ENCODE measurements at regions not wholly inside any gene's neighbourhood (a gene's known extent, or its start where the extent isn't known, plus 50 kb on each side); places are given as distances from the start of the nearest gene placed in this dataset.

GRCh38 chr2:77578354-77578753, 56.2 kb upstream of the LRRTM4 start:
- Histone ChIP-seq H3K36me3 (ENCODE audit: control insufficient read depth, insufficient read depth, low read length) (no peaks in the 10 kb centered on the region), H3K9me3 (ENCODE audit: control insufficient read depth, low read length) (peaks cover 3% of the 10 kb centered on the region), H3K27ac (ENCODE audit: low read depth, low read length) (no peak overlapping the region), H3K4me1 (ENCODE audit: control insufficient read depth, insufficient read depth, low read length) (no peaks in the 10 kb centered on the region), H3K9ac (ENCODE audit: extremely low read depth, low read length, poor library complexity, severe bottlenecking) (no peak overlapping the region), H3K27me3 (ENCODE audit: control insufficient read depth, insufficient read depth, low read length, poor library complexity, severe bottlenecking) (no peaks in the 10 kb centered on the region), H3K4me3 (ENCODE audit: low read length) (no peak overlapping the region)
- Mint-ChIP-seq H3K27ac (no peak overlapping the region), H3K4me1 (peaks cover 2% of the 10 kb centered on the region), H3K9me3 (peaks cover 3% of the 10 kb centered on the region), H3K36me3 (ENCODE audit: low read depth) (peaks cover 2% of the 10 kb centered on the region), H3K4me3 (no peak overlapping the region), H3K27me3 (ENCODE audit: insufficient read depth) (no peaks in the 10 kb centered on the region)
- no peak for DNase-seq
- TF ChIP-seq CTCF (conservative IDR thresholded peaks at IDR 0.05), result no peak

GRCh38 chr2:77579076-77579769, 57.0 kb upstream of the LRRTM4 start:
- H3K27ac Mint-ChIP-seq, result no peak overlapping the region
- H3K4me1 Mint-ChIP-seq, result peaks cover 2% of the 10 kb centered on the region
- H3K9me3 Mint-ChIP-seq, result peaks cover 6% of the 10 kb centered on the region
- Histone ChIP-seq H3K9me3 (ENCODE audit: control insufficient read depth, low read length) (peaks cover 3% of the 10 kb centered on the region), H3K27me3 (ENCODE audit: control insufficient read depth, insufficient read depth, low read length, poor library complexity, severe bottlenecking) (no peaks in the 10 kb centered on the region), H3K27ac (ENCODE audit: low read depth, low read length) (no peak overlapping the region), H3K4me3 (ENCODE audit: low read length) (no peak overlapping the region), H3K9ac (ENCODE audit: extremely low read depth, low read length, poor library complexity, severe bottlenecking) (no peak overlapping the region), H3K36me3 (ENCODE audit: control insufficient read depth, insufficient read depth, low read length) (no peaks in the 10 kb centered on the region), H3K4me1 (ENCODE audit: control insufficient read depth, insufficient read depth, low read length) (no peaks in the 10 kb centered on the region)
- WGBS, 2 experiments (ENCODE audit: insufficient coverage in 1 of 2, insufficient read length in 1 of 2), result 97 to 100% methylated on average over 1 to 3 of the region's 3 CpGs
- no peaks in the 10 kb centered on the region for H3K27me3 Mint-ChIP-seq (ENCODE audit: insufficient read depth)
- H3K4me3 Mint-ChIP-seq, result no peak overlapping the region
- TF ChIP-seq CTCF (conservative IDR thresholded peaks at IDR 0.05), result no peak
- no peak for DNase-seq
- peaks cover 9% of the 10 kb centered on the region for H3K36me3 Mint-ChIP-seq (ENCODE audit: low read depth)

- peaks cover 23% of the 10 kb centered on the region for H3K36me3 Mint-ChIP-seq (ENCODE audit: low read depth)
- Histone ChIP-seq H3K36me3 (ENCODE audit: control insufficient read depth, insufficient read depth, low read length) (no peaks in the 10 kb centered on the region), H3K9ac (ENCODE audit: extremely low read depth, low read length, poor library complexity, severe bottlenecking) (no peak overlapping the region), H3K27ac (ENCODE audit: low read depth, low read length) (no peak overlapping the region), H3K4me3 (ENCODE audit: low read length) (no peak overlapping the region), H3K4me1 (ENCODE audit: control insufficient read depth, insufficient read depth, low read length) (peaks cover 4% of the 10 kb centered on the region), H3K27me3 (ENCODE audit: control insufficient read depth, insufficient read depth, low read length, poor library complexity, severe bottlenecking) (no peaks in the 10 kb centered on the region), H3K9me3 (ENCODE audit: control insufficient read depth, low read length) (peaks cover 13% of the 10 kb centered on the region)
- no peak overlapping the region for H3K27ac Mint-ChIP-seq
- H3K27me3 Mint-ChIP-seq (ENCODE audit: insufficient read depth), result no peaks in the 10 kb centered on the region
- H3K9me3 Mint-ChIP-seq, result peaks cover 26% of the 10 kb centered on the region
- no peak for TF ChIP-seq CTCF (conservative IDR thresholded peaks at IDR 0.05)
- H3K4me1 Mint-ChIP-seq, result peaks cover 12% of the 10 kb centered on the region
- H3K4me3 Mint-ChIP-seq, result no peak overlapping the region
- 92 to 95% methylated on average over 3 of the region's 3 CpGs for whole genome bisulfite sequencing, 2 experiments (ENCODE audit: insufficient coverage in 1 of 2, insufficient read length in 1 of 2)
- DNase-seq, result no peak
These were observed 66.3 kb upstream of the LRRTM4 start for GRCh38 chr2:77588438-77588837.
